ENCODE measurements at regions not wholly inside any gene's neighbourhood (a gene's known extent, or its start where the extent isn't known, plus 50 kb on each side); places are given as distances from the start of the nearest gene placed in this dataset.
"Not testable (repeated sequence)": the region's sequence is repeated elsewhere in the genome, so short reads cannot be mapped to it uniquely, and the experiment has no call there.

DNA sequence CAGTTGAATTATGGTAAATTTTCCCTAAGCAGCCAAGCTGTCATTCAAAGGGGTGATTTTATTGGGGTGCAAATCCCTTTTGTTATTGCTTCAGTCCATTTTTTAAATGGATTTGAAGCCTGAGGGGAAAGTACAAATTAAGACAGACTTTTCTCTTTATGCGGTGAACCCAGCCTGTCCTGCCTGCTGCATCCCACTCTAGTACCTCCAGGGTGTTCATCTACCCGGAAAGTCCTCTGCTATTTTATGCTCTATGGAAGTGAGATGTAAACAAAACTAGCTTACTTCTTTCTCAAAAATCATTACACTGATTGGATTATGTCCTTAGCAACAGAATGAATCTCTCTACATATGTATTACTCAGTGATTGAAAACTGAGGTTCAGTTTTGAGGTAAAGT is 1088.9 kb upstream of the CITED2 start:
- no peak for DNase-seq

- DNase-seq = no peak
Observed at GRCh38 chr6:140462453-140463311, 1088.2 kb upstream of the CITED2 start.

DNA sequence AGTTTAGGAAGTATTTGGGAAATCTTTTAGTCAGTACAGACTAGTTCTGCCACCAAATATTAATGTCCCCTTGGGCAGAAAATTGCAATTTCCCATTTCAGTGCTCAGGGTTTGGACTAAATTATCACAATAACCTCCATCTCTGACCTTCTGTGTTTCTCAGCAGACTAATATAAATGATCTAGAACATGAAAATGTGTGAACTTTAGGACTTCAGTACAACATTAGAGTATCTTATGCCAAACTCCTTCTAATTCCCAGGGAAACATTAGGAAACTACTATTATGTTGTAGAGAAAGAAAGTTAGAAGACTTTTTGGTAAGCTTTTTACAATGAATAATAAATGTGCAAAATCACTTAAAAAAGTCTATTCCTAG is 1087.6 kb upstream of the CITED2 start:
- no peak for DNase-seq

GRCh38 chr6:140460267-140460666 is 1085.8 kb upstream of the CITED2 start:
- no peak for DNase-seq

- DNase-seq = no peak
Observed at GRCh38 chr6:140459209-140459608, 1084.8 kb upstream of the CITED2 start.

DNA sequence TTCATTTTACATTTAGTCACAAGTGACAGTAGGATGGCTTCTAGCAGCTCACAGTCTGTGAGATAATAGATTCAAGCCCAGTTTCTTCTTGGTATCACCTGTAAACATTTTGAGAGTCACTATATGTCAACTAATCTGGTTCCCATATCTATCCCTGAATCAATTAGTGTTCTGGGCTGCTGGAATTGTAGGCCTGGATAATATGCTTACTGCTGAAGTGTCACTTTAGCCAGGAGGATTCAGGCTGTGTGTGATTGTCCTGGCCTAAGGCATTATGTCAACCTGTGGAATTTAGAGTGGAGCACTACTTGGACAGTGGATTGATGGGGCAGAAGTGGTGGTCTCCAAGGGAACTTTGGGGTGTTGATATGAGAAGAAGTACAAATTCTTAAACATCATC is 1071.8 kb upstream of the CITED2 start:
- no peak for DNase-seq

- no peak for DNase-seq
Observed at GRCh38 chr6:140445474-140446004, 1071.1 kb upstream of the CITED2 start.

DNA sequence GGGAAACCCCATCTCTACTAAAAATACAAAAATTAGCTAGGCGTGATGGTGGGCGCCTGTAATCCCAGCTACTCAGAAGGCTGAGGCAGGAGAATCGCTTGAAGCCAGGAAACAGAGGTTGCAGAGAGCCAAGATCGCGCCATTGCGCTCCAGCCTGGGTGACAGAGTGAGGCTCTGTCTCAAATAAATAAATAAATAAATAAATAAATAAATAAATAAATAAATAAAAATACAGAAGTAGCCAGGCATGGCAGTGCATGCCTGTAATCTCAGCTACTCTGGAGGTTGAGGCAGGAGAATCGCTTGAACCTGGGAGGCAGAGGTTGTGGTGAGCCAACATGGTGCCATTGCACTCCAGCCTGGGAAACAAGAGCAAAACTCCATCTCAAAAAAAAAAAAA is 1068.7 kb upstream of the CITED2 start:
- DNase-seq = not testable (repeated sequence)

DNA sequence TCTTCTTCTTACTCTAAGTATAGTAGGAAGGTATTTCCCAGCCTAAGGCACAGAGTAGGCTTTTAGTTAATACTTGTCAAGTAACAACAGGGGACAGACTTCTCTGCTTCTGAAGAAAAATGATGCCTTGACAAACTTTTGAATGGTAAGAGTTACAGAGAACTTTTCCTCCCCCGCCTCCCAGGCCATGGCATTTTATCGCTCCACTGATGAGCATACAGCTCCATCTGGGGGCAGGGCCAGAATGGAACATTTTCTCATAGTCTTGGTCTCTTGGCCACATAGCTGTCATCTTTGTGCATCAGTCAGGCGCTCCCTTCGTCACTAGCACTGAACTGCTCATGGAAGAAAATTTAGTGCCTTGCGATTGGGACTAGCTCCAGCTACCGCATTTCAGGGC is 1066.8 kb upstream of the CITED2 start:
- DNase-seq = no peak

GRCh38 chr6:140440223-140440835 is 1065.9 kb upstream of the CITED2 start:
- DNase-seq = no peak

GRCh38 chr6:140438346-140438735 is 1063.9 kb upstream of the CITED2 start:
- no peak for DNase-seq

- no peak for DNase-seq
Observed at GRCh38 chr6:140437619-140438345, 1063.3 kb upstream of the CITED2 start.

DNA sequence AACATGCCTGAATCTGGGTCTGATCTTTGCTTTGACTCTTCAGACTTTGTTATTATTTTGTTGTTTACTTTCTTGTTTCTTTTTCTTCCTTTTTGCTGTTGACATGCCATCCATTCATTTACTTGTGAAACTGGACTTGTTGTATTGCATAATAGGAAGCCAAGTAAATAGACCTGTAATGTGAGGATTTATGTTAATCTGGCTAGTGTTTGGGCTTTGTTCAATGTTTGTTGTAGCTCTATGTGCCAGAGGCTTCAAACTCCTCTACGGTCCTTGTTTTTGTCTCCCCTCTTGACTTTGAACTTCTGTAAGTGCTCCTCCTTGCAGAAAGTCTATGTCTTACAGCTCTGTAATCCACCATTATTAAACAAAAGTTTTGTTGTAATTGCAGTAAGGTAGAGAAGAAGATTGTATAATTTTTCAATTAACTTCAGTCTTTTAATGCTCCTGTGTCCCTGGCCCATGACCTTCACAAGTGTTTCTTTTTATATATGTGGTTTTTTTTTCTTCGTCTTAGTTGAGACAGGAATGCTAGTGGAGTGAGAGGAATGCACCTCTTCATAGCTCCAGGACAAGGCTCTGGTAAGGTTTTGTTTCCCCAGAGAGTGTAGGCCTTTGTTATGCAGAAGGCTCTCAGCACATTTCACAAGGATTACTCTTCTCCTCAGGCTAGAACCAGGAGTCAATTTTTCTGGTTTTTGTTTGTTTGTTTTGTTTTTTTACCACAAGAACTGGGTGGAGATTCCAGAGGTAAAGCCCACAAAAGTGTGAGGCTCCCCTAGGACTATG is 1061.8 kb upstream of the CITED2 start:
- DNase-seq = no peak

- DNase-seq = no peak
Observed at GRCh38 chr6:140434761-140435160, 1060.3 kb upstream of the CITED2 start.

GRCh38 chr6:140433072-140433471 is 1058.6 kb upstream of the CITED2 start:
- DNase-seq = no peak

GRCh38 chr6:140427842-140428241 is 1053.4 kb upstream of the CITED2 start:
- no peak for DNase-seq

- DNase-seq = no peak
Observed at GRCh38 chr6:140414966-140415620, 1040.6 kb upstream of the CITED2 start.

DNA sequence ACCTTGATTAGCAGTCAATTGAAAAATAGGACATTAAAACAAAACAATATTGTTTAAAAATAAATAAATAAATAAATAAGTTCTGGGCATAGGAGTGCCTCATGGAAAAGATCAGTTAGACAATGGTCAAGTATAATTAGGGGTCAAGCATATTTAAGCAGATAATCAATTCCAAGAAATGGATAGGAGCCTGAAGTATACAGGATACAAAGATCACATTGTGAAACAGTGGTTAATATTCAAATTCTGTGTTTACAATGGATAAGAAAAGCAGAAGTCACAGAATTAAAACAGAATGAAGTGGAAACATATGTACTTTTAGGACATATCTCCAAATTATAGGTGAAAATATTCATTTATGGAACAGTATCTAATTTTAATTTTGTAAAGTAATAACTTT is 1028.6 kb upstream of the CITED2 start:
- DNase-seq = no peak

DNA sequence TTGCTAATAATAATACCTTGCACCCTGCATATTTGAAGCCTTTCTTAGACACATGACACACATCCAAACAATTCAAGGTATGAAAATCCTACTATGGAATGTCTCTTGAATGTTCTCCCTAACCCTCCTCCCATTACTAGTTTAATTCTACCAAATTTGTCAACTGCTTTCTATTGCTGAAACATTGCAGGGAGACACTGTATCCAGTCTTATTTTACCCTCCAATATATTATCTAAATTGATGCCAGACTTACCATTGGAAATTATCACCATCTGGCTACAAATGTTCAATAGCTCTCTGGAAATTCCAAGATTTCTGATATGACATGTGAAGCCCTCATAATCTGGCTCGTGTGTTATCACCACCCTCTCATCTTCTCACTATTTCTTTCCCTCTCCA is 1027.3 kb upstream of the CITED2 start:
- no peak for DNase-seq

GRCh38 chr6:140398076-140398475 is 1023.6 kb upstream of the CITED2 start:
- no peak for DNase-seq

DNA sequence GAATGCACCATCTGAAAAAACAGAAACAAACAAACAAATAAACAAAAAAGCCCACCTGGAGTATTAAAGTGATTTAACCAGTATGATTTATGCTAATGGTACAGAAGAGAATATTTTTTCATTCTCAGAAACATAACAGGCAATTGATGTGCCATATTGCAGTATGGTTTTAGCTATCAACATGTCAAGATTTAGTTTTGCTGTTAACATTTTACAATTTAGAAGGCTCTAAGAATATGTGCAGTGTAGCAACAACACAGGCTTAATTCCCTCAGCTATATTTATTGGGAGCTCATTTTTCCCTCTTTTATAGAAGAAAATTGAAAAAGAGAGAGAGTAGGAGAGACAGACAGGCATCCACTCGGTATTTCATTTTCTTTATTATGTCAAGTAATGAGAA is 1022.7 kb upstream of the CITED2 start:
- DNase-seq = no peak
